SK-N-SH (cell line): ENCODE measurements at regions not wholly inside any gene's neighbourhood (a gene's known extent, or its start where the extent isn't known, plus 50 kb on each side); places are given as distances from the start of the nearest gene placed in this dataset.
A peak's percentile ranks its signal among the peaks of the same experiment; 100 is the strongest.

Experiments
- CTCF ChIA-PET: fragments of 300-600, 350-600 bp; formaldehyde crosslinking; extraction: SDS; loops from one replicate; lab custom pipeline; 2021; lab: Yijun Ruan, JAX
- POLR2A ChIA-PET: fragments of 350-600 bp; sonication (Branson Sonifier 250); formaldehyde crosslinking; extraction: SDS; loops from one replicate; lab custom pipeline; 2020; ENCODE audit warnings: antibody characterized with exemption, inconsistent platforms; lab: Yijun Ruan, JAX
- DNase-seq: peaks from one replicate; pipeline ENCODE4 v3.0.0; 2012
- H2AFZ ChIP-seq: fragments of 200-600 bp; sonication (generic); 2 replicates; pipeline ENCODE4 v1.8.1; 2016; ENCODE audit warnings: antibody characterized with exemption, mild to moderate bottlenecking, low read depth
- H3F3A ChIP-seq: fragments of 200-600 bp; sonication (generic); replicated peaks from 2 replicates; pipeline ENCODE3; 2016; ENCODE audit warnings: antibody characterized with exemption, mild to moderate bottlenecking; ENCODE audit not compliant: insufficient read depth
- H3K27ac ChIP-seq, 2 experiments: fragments of 200-500 bp in 1 of 2; fragments of 200-600 bp in 1 of 2; sonication (Bioruptor generic) in 1 of 2; sonication (generic), shearing (Covaris generic) in 1 of 2; 2 replicates each; pipeline versions ENCODE4 v1.5.1 to v1.6.1; 2014 to 2016; ENCODE audit warnings: low read depth in 2 of 2, inconsistent platforms in 1 of 2, low read length in 1 of 2, mild to moderate bottlenecking in 1 of 2, mixed read lengths in 1 of 2
- H3K27me3 ChIP-seq: fragments of 200-600 bp; sonication (generic), shearing (Covaris generic); 2 replicates; pipeline ENCODE4 v1.6.1; 2016; ENCODE audit warnings: mixed run types; ENCODE audit not compliant: insufficient read depth
- H3K36me3 ChIP-seq, 2 experiments: fragments of 200-500 bp in 1 of 2; fragments of 200-600 bp in 1 of 2; sonication (Bioruptor generic) in 1 of 2; sonication (generic) in 1 of 2; replicated peaks in 1 of 2; 2 replicates each; pipeline versions ENCODE3 to v1.5.1; 2014 to 2016; ENCODE audit warnings: low read length in 1 of 2, mild to moderate bottlenecking in 1 of 2; ENCODE audit not compliant: insufficient read depth in 2 of 2, control insufficient read depth in 1 of 2
- H3K4me1 ChIP-seq, 2 experiments: fragments of 200-500 bp in 1 of 2; fragments of 200-600 bp in 1 of 2; sonication (Bioruptor generic) in 1 of 2; sonication (generic), shearing (Covaris generic) in 1 of 2; 2 replicates each; pipeline versions ENCODE4 v1.5.1 to v1.6.1; 2014 to 2016; ENCODE audit warnings: low read depth in 1 of 2, low read length in 1 of 2, mixed run types in 1 of 2; ENCODE audit not compliant: insufficient read depth in 2 of 2, control insufficient read depth in 1 of 2
- H3K4me2 ChIP-seq: fragments of 200-600 bp; sonication (generic), shearing (Covaris generic); 2 replicates; pipeline ENCODE4 v1.6.1; 2017; ENCODE audit warnings: mixed run types
- H3K4me3 ChIP-seq, 2 experiments: fragments of 200-500 bp in 1 of 2; fragments of 200-600 bp in 1 of 2; sonication (Bioruptor generic) in 1 of 2; sonication (generic), shearing (Covaris generic) in 1 of 2; 2 replicates each; pipeline versions ENCODE4 v1.5.1 to v1.8.1; 2014 to 2016; ENCODE audit warnings: low read depth in 2 of 2, inconsistent platforms in 1 of 2, low read length in 1 of 2, mild to moderate bottlenecking in 1 of 2, mixed read lengths in 1 of 2, moderate library complexity in 1 of 2
- H3K79me2 ChIP-seq: fragments of 200-600 bp; sonication (generic); 2 replicates; pipeline ENCODE4 v1.8.1; 2017; ENCODE audit warnings: mild to moderate bottlenecking; ENCODE audit not compliant: insufficient read depth
- H3K9ac ChIP-seq: fragments of 200-600 bp; sonication (generic); 2 replicates; pipeline ENCODE4 v1.6.1; 2017; ENCODE audit warnings: mixed run types
- H3K9me2 ChIP-seq: fragments of 200-600 bp; sonication (generic); 2 replicates; pipeline ENCODE4 v1.6.1; 2017; ENCODE audit warnings: mixed run types
- H3K9me3 ChIP-seq: fragments of 200-600 bp; sonication (generic); 2 replicates; pipeline ENCODE4 v1.6.1; 2017; ENCODE audit warnings: mixed run types, mild to moderate bottlenecking, moderate library complexity
- H4K20me1 ChIP-seq: fragments of 200-600 bp; sonication (generic); 2 replicates; pipeline ENCODE4 v1.6.1; 2017; ENCODE audit warnings: mild to moderate bottlenecking, mixed run types; ENCODE audit not compliant: insufficient read depth
- CHD2 ChIP-seq: fragments of 150-350 bp; IDR thresholded peaks from 2 replicates; pipeline ENCODE4 v1.6.1; 2018; ENCODE audit warnings: low read length; ENCODE audit not compliant: partially characterized antibody
- FOXJ3 ChIP-seq: sonication (generic); formaldehyde crosslinking; IDR thresholded peaks from 2 replicates; pipeline ENCODE4 v1.5.1; 2020; ENCODE audit warnings: mild to moderate bottlenecking, missing genetic modification reagents
- GATA2 ChIP-seq: sonication (generic); formaldehyde crosslinking; IDR thresholded peaks from 2 replicates; pipeline ENCODE4 v1.5.0; 2020; ENCODE audit warnings: mild to moderate bottlenecking, missing genetic modification reagents
- JUND ChIP-seq: IDR thresholded peaks from 2 replicates; pipeline ENCODE4 v1.4.0; 2012
- POLR2AphosphoS5 ChIP-seq: IDR thresholded peaks from 2 replicates; pipeline ENCODE4 v1.6.1; 2012; ENCODE audit warnings: low read depth, low read length
- RAD21 ChIP-seq: IDR thresholded peaks from 2 replicates; pipeline ENCODE4 v1.6.1; 2012; ENCODE audit warnings: mild to moderate bottlenecking, low read length
- RXRA ChIP-seq: IDR thresholded peaks from 2 replicates; pipeline ENCODE4 v1.4.0; 2012; ENCODE audit warnings: low read depth, mild to moderate bottlenecking, borderline replicate concordance
- TCF12 ChIP-seq: IDR thresholded peaks from 2 replicates; pipeline ENCODE4 v1.4.0; 2012
- YY1 ChIP-seq: IDR thresholded peaks from 2 replicates; pipeline ENCODE4 v1.4.0; 2012; ENCODE audit warnings: low read depth, mild to moderate bottlenecking
- WGBS: methylation state at CpG from one replicate; pipeline ENCODE4 v1.1.6; 2017; ENCODE audit warnings: low lambda C conversion rate; 5-methylcytosine and 5-hydroxymethylcytosine counted together
- TF ChIP-seq, protein P1 (sequence below): IDR thresholded peaks from 2 replicates; pipeline ENCODE4 v1.4.0; 2012; ENCODE audit warnings: low read depth, borderline replicate concordance
- TF ChIP-seq, protein P2 (sequence below): IDR thresholded peaks from 2 replicates; pipeline ENCODE4 v1.4.0; 2012; ENCODE audit warnings: low read depth
- TF ChIP-seq, protein P3 (sequence below): IDR thresholded peaks from 2 replicates; pipeline ENCODE4; 2012

GRCh38 chr7:46173476-46174195 lies 252.6 kb upstream of the IGFBP3 start:
- POLR2A ChIA-PET: no interaction called here
- Histone ChIP-seq H4K20me1 (no peaks in the 10 kb centered on the region), H3K27me3 (no peaks in the 10 kb centered on the region), H3K4me3 (no peak overlapping the region), H3K79me2 (no peaks in the 10 kb centered on the region), H3K4me1 (peaks cover 0 to 17% of the 10 kb centered on the region in 2 experiments; a peak in 3 of 4 replicates), H3K9me2 (no peaks in the 10 kb centered on the region), H3F3A (peaks cover 10% of the 10 kb centered on the region), H3K4me2 (no peak overlapping the region), H2AFZ (no peak overlapping the region), H3K36me3 (no peaks in the 10 kb centered on the region), H3K27ac (no peak overlapping the region), H3K9ac (no peak overlapping the region), H3K9me3 (no peaks in the 10 kb centered on the region)
- DNase-seq: no peak
- CTCF ChIA-PET: interaction anchor here (1.0 to 1.2 kb wide), 2 partner anchors 44 to 169 kb away, joined by 3 read pairs; no protein-coding TSS in a partner anchor
- 79% methylated on average over 12 of the region's 14 CpGs for WGBS
- no peak for TF ChIP-seq RAD21
- TF ChIP-seq POLR2AphosphoS5: no peak
- TF ChIP-seq RXRA: no peak
- no peak for TF ChIP-seq GATA2 (CRISPR knock-in tag)
- TF ChIP-seq JUND: no peak
- no peak for TF ChIP-seq TCF12
- no peak for TF ChIP-seq YY1
- no peak for TF ChIP-seq CHD2
- TF ChIP-seq, protein P1, sequence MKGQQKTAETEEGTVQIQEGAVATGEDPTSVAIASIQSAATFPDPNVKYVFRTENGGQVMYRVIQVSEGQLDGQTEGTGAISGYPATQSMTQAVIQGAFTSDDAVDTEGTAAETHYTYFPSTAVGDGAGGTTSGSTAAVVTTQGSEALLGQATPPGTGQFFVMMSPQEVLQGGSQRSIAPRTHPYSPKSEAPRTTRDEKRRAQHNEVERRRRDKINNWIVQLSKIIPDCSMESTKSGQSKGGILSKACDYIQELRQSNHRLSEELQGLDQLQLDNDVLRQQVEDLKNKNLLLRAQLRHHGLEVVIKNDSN: no peak
- no peak for TF ChIP-seq FOXJ3 (CRISPR knock-in tag)

GRCh38 chr7:46170792-46171191 lies 249.7 kb upstream of the IGFBP3 start:
- Histone ChIP-seq H3K4me2 (no peak overlapping the region), H3K27me3 (no peaks in the 10 kb centered on the region), H3K27ac (no peak overlapping the region; a peak in 1 of 4 replicates), H3K4me3 (no peak overlapping the region), H3F3A (peaks cover 7% of the 10 kb centered on the region), H2AFZ (no peak overlapping the region), H3K36me3 (no peaks in the 10 kb centered on the region), H3K9ac (no peak overlapping the region), H3K9me3 (no peaks in the 10 kb centered on the region), H3K9me2 (no peaks in the 10 kb centered on the region), H3K4me1 (peaks cover 0 to 14% of the 10 kb centered on the region in 2 experiments; a peak in 2 of 4 replicates), H3K79me2 (no peaks in the 10 kb centered on the region), H4K20me1 (no peaks in the 10 kb centered on the region)
- DNase-seq: no peak
- ChIA-PET CTCF (interaction anchor here (0.8 kb wide), 1 partner anchor 32 kb away, joined by 3 read pairs; no protein-coding TSS in a partner anchor), POLR2A (no interaction called here)
- TF ChIP-seq, protein P2, sequence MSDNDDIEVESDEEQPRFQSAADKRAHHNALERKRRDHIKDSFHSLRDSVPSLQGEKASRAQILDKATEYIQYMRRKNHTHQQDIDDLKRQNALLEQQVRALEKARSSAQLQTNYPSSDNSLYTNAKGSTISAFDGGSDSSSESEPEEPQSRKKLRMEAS: no peak
- TF ChIP-seq, protein P3, sequence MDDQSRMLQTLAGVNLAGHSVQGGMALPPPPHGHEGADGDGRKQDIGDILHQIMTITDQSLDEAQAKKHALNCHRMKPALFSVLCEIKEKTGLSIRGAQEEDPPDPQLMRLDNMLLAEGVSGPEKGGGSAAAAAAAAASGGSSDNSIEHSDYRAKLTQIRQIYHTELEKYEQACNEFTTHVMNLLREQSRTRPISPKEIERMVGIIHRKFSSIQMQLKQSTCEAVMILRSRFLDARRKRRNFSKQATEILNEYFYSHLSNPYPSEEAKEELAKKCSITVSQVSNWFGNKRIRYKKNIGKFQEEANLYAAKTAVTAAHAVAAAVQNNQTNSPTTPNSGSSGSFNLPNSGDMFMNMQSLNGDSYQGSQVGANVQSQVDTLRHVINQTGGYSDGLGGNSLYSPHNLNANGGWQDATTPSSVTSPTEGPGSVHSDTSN: 0 out of 2 replicates have a peak, but pooled peaks have one; percentile 20
- 9% methylated on average over 1 of the region's 1 CpG for WGBS
